ENCODE measurements at regions not wholly inside any gene's neighbourhood (a gene's known extent, or its start where the extent isn't known, plus 50 kb on each side); places are given as distances from the start of the nearest gene placed in this dataset.

GRCh38 chr4:60953826-60954225, 246.3 kb upstream of the ADGRL3 start (continued):
- TF ChIP-seq HDAC6 (IDR thresholded peaks at IDR 0.05; ENCODE audit: low read depth, low read length) (no peak), SAP30 (IDR thresholded peaks at IDR 0.05; ENCODE audit: insufficient read depth, insufficient replicate concordance, low read length) (no peak), CHD7 (IDR thresholded peaks at IDR 0.05; ENCODE audit: insufficient replicate concordance, low read length) (no peak)
